A549 (cell line): ENCODE measurements at regions not wholly inside any gene's neighbourhood (a gene's known extent, or its start where the extent isn't known, plus 50 kb on each side); places are given as distances from the start of the nearest gene placed in this dataset.

Source experiments
- MYC ChIP-seq: IDR thresholded peaks from 2 replicates; pipeline ENCODE4 v1.6.1; 2012; ENCODE audit warnings: mild to moderate bottlenecking, inconsistent platforms, low read length, improper control_type of control experiment, borderline replicate concordance
- ZC3H11A ChIP-seq: fragments of 450-650 bp; IDR thresholded peaks from 2 replicates; pipeline ENCODE4 v1.6.1; 2014; ENCODE audit warnings: antibody characterized with exemption, mild to moderate bottlenecking

DNA sequence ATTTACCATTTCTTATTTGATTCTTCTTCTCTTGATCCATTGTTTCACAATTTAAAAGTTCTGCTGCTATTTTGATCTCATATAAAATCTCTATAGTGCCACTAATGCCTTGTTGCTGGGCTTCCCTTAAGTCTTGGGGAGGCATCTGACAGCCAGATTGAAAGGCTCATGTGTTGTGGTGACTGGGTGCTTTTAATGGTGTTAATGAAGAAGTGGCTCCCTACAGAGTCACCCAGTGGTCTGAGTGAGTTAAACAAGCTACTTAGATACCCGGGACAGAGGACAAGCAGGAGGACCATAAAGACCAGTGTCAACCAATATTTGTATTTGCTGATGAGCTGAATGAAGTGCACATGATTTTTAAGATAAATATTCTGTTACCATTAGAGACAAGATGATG, 176.4 kb upstream of the HABP2 start:
- TF ChIP-seq ZC3H11A (no peak), MYC (no peak)
